ENCODE measurements at regions not wholly inside any gene's neighbourhood (a gene's known extent, or its start where the extent isn't known, plus 50 kb on each side); places are given as distances from the start of the nearest gene placed in this dataset.
"Not testable (repeated sequence)": the region's sequence is repeated elsewhere in the genome, so short reads cannot be mapped to it uniquely, and the experiment has no call there.

- DNase-seq, result no peak
Measured at GRCh38 chr4:126182786-126183185, 868.0 kb downstream of the FAT4 start.

- no peak for DNase-seq
Measured at GRCh38 chr4:126183206-126183605, 868.5 kb downstream of the FAT4 start.

GRCh38 chr4:126191536-126191935 lies 876.8 kb downstream of the FAT4 start:
- no peak for DNase-seq

- DNase-seq, result no peak
Measured at GRCh38 chr4:126192506-126192905, 877.8 kb downstream of the FAT4 start.

GRCh38 chr4:126201251-126202138 lies 886.7 kb downstream of the FAT4 start:
- DNase-seq, result not testable (repeated sequence)

- DNase-seq, result no peak
Measured at GRCh38 chr4:126202226-126202625, 887.5 kb downstream of the FAT4 start.

- no peak for DNase-seq
Measured at GRCh38 chr4:126207910-126208309, 893.2 kb downstream of the FAT4 start.

GRCh38 chr4:126209147-126209546 lies 894.4 kb downstream of the FAT4 start:
- no peak for DNase-seq

GRCh38 chr4:126213996-126214395 lies 899.2 kb downstream of the FAT4 start:
- no peak for DNase-seq

GRCh38 chr4:126215759-126216158 lies 901.0 kb downstream of the FAT4 start:
- DNase-seq, result no peak

GRCh38 chr4:126216611-126217010 lies 901.9 kb downstream of the FAT4 start:
- DNase-seq, result no peak

GRCh38 chr4:126221282-126221681 lies 906.5 kb downstream of the FAT4 start:
- DNase-seq, result no peak

- no peak for DNase-seq
Measured at GRCh38 chr4:126221717-126222340, 907.1 kb downstream of the FAT4 start.

GRCh38 chr4:126223784-126224407 lies 909.1 kb downstream of the FAT4 start:
- no peak for DNase-seq

- DNase-seq, result no peak
Measured at GRCh38 chr4:126227428-126227827, 912.7 kb downstream of the FAT4 start.

GRCh38 chr4:126230269-126230668 lies 915.5 kb downstream of the FAT4 start:
- DNase-seq, result no peak

- DNase-seq, result no peak
Measured at GRCh38 chr4:126233483-126233882, 918.7 kb downstream of the FAT4 start.

- no peak for DNase-seq
Measured at GRCh38 chr4:126238013-126238412, 923.3 kb downstream of the FAT4 start.

- no peak for DNase-seq
Measured at GRCh38 chr4:126241634-126242033, 926.9 kb downstream of the FAT4 start.

GRCh38 chr4:126242679-126243390 lies 928.1 kb downstream of the FAT4 start:
- DNase-seq, result no peak

- no peak for DNase-seq
Measured at GRCh38 chr4:126247409-126247808, 932.7 kb downstream of the FAT4 start.

- DNase-seq, result no peak
Measured at GRCh38 chr4:126250006-126250405, 935.3 kb downstream of the FAT4 start.

GRCh38 chr4:126251169-126251568 lies 936.4 kb downstream of the FAT4 start:
- DNase-seq, result no peak
